Kidney (tissue), 13 donors: ENCODE measurements at regions not wholly inside any gene's neighbourhood (a gene's known extent, or its start where the extent isn't known, plus 50 kb on each side); places are given as distances from the start of the nearest gene placed in this dataset.

Experiments
- DNase-seq, 5 donors: peaks; one replicate each; pipeline ENCODE4 v3.0.0-alpha.2; 2013 to 2020
- FAIRE-seq: peaks from 2 replicates; lab custom pipeline; 2012; peaks lifted over from hg19 to GRCh38; lab: Jason Lieb, UNC
- H3K27ac ChIP-seq, 2 donors: one replicate each; pipeline ENCODE4 v1.7.0; 2013; ENCODE audit warnings: low read depth in 2 of 2, low read length in 2 of 2, inconsistent platforms in 1 of 2
- H3K27me3 ChIP-seq: one replicate; pipeline ENCODE4 v1.7.1; 2013; ENCODE audit warnings: low read length, inconsistent platforms; ENCODE audit not compliant: control insufficient read depth, insufficient read depth
- H3K36me3 ChIP-seq, 3 donors: one replicate each; pipeline versions ENCODE4 v1.7.0 to v1.7.1; 2013; ENCODE audit warnings: low read length in 3 of 3, control low read depth in 1 of 3, inconsistent platforms in 1 of 3; ENCODE audit not compliant: insufficient read depth in 3 of 3, control insufficient read depth in 2 of 3
- H3K4me1 ChIP-seq, 3 donors: one replicate each; pipeline versions ENCODE4 v1.7.0 to v1.7.1; 2013; ENCODE audit warnings: low read length in 3 of 3, inconsistent platforms in 1 of 3, low read depth in 1 of 3; ENCODE audit not compliant: control insufficient read depth in 2 of 3, insufficient read depth in 2 of 3
- H3K4me3 ChIP-seq, 3 donors: one replicate each; pipeline versions ENCODE4 v1.7.0 to v1.8.1; 2013; ENCODE audit warnings: low read length in 3 of 3, control low read depth in 1 of 3, inconsistent platforms in 1 of 3
- H3K9ac ChIP-seq, 3 donors: one replicate each; pipeline versions ENCODE4 v1.7.0 to v1.7.1; 2013; ENCODE audit warnings: low read length in 3 of 3, control low read depth in 1 of 3, inconsistent platforms in 1 of 3
- H3K9me3 ChIP-seq, 3 donors: one replicate each; pipeline versions ENCODE4 v1.7.0 to v1.7.1; 2013; ENCODE audit warnings: low read length in 3 of 3, control low read depth in 1 of 3, inconsistent platforms in 1 of 3; ENCODE audit not compliant: control insufficient read depth in 2 of 3, insufficient read depth in 1 of 3
- intact Hi-C: fragments of 100-400 bp; cut with DNase I; formaldehyde crosslinking; loops from one replicate; pipeline ENCODE4 v1.11.1; 2022
- TF ChIP-seq, protein P1 (sequence below): IDR thresholded peaks from 3 replicates; pipeline ENCODE4 v1.5.1; 2012; ENCODE audit warnings: mild to moderate bottlenecking, moderate library complexity, borderline replicate concordance; ENCODE audit not compliant: insufficient read depth; ENCODE audit errors: extremely low read depth
- donor health status: control.
- donor health status: control.
- donor health status: control.
- donor health status: control.
- donor health status: control.
- donor health status: DM: yes; HTN: yes; CAD: no.
- donor health status: Normal renal cell carcinoma (clear cell type).

DNA sequence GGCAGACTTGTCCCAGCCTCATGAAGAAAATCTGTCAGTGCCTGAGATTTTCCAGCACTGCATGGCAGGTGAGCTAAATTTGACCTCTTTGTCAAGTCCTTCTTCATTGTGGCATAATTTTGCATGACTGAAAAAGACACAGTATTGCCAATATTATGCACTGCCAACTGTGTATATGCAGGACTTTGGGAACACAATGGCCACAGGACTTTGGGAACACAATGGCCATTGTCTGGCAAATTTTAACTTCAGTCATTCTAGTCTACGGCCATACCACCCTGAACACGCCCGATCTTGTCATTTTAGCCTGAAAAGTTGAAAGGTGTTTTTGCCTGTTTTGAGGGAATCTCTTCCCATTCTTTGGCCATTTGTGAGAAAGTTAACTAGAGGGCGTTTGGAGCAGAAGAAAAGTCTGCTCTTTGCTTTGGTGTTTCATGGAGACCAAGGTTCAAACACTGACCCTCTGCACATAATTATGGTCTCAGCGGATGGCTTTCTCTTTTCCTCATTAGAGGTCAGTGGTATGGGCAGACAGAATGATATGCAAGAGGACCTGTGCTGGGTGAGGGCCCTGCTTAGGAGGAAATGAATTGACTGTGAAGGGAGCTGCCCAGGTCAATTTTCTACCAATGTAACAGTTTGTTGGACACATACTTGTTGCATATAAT, 72.4 kb upstream of the NEK7 start:
- DNase-seq (no peak), FAIRE-seq (no peak)
- no peak overlapping the region for H3K9ac ChIP-seq
- no peaks in the 10 kb centered on the region for H3K27me3 ChIP-seq
- H3K9me3 ChIP-seq: no peaks in the 10 kb centered on the region
- no peak overlapping the region for H3K4me3 ChIP-seq
- no peak overlapping the region for H3K27ac ChIP-seq
- intact Hi-C loops: no loop called here
- TF ChIP-seq, protein P1, sequence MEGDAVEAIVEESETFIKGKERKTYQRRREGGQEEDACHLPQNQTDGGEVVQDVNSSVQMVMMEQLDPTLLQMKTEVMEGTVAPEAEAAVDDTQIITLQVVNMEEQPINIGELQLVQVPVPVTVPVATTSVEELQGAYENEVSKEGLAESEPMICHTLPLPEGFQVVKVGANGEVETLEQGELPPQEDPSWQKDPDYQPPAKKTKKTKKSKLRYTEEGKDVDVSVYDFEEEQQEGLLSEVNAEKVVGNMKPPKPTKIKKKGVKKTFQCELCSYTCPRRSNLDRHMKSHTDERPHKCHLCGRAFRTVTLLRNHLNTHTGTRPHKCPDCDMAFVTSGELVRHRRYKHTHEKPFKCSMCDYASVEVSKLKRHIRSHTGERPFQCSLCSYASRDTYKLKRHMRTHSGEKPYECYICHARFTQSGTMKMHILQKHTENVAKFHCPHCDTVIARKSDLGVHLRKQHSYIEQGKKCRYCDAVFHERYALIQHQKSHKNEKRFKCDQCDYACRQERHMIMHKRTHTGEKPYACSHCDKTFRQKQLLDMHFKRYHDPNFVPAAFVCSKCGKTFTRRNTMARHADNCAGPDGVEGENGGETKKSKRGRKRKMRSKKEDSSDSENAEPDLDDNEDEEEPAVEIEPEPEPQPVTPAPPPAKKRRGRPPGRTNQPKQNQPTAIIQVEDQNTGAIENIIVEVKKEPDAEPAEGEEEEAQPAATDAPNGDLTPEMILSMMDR: no peak
- H3K4me1 ChIP-seq: no peaks in the 10 kb centered on the region
- H3K36me3 ChIP-seq: no peaks in the 10 kb centered on the region

DNA sequence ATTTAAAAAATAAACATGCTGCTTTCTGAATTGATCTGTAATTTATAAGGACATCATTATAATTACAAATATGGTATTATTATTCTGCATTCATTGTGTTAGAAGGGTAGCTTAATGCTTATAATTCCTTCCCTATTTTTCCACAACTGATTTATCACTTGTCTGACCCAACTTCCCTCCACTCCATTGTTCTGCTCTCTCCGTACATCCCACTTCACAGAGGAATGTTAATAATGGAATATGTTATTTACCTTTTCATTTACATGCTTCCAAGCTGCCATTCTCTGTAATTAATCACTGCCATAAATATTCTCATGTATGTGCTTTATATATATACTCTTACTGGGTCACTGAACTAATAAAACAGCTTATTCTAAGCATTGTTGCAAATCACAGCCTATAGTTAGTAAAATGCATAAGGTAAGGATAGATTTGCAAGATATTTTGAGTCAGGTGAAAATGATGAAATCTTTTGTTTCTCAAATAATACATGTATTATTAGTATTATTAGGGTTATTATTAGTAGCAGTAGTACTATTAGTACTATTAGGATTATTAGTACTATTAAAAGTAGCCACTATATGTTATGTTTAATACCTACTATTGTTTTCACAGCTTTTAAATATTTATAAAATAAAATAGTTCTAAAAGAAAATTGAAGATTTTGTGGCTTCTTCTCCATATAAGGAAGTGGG, 70.6 kb upstream of the NEK7 start:
- H3K4me1 ChIP-seq: no peaks in the 10 kb centered on the region
- intact Hi-C loops: no loop called here
- peak; percentile 19 for FAIRE-seq

DNA sequence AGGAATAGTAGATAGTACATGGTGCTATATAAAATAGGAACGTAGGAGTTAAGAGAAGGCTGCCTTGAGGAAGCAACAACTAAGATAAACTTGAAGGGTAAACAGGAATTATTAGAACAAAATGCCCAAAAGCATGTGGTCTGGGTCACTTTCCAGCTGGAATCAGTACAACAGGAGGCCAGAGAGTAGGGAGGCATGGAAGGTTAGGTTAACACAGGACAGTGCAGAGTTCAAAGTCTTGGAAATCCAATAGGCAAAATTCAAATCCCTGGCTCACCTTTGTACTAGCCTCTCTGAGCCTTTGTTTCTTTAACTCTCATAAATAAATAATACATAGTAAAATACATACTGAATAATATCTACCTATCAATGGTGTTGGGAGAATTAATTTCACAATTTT, 69.0 kb upstream of the NEK7 start:
- TF ChIP-seq, protein P1: no peak
- intact Hi-C loops: no loop called here
- no peaks in the 10 kb centered on the region for H3K4me1 ChIP-seq
- no peak overlapping the region for H3K9ac ChIP-seq
- no peak overlapping the region for H3K4me3 ChIP-seq
- no peaks in the 10 kb centered on the region for H3K27me3 ChIP-seq
- no peaks in the 10 kb centered on the region for H3K36me3 ChIP-seq
- H3K9me3 ChIP-seq: no peaks in the 10 kb centered on the region
- DNase-seq: no peak
- FAIRE-seq: no peak
- no peak overlapping the region for H3K27ac ChIP-seq

More for the DNA sequence above, 70.6 kb upstream of the NEK7 start:
- no peak overlapping the region for H3K27ac ChIP-seq
- no peak overlapping the region for H3K4me3 ChIP-seq
- H3K36me3 ChIP-seq: no peaks in the 10 kb centered on the region
- no peak overlapping the region for H3K9ac ChIP-seq
- no peak for DNase-seq
- TF ChIP-seq, protein P1: no peak
- no peaks in the 10 kb centered on the region for H3K27me3 ChIP-seq
- H3K9me3 ChIP-seq: no peaks in the 10 kb centered on the region
